Fibroblast of the aortic adventitia (primary cell): ENCODE measurements at regions not wholly inside any gene's neighbourhood (a gene's known extent, or its start where the extent isn't known, plus 50 kb on each side); places are given as distances from the start of the nearest gene placed in this dataset.
"Not testable (repeated sequence)": the region's sequence is repeated elsewhere in the genome, so short reads cannot be mapped to it uniquely, and the experiment has no call there.

Experiments
- DNase-seq: peaks from one replicate; pipeline ENCODE4 v3.0.0-alpha.2; 2010; ENCODE audit warnings: low read depth
- H3K4me3 ChIP-seq: 2 replicates; pipeline ENCODE4 v1.5.1; 2011; ENCODE audit warnings: low read depth, mild to moderate bottlenecking, control low read depth, low read length, moderate library complexity
- TF ChIP-seq, protein P1 (sequence below): IDR thresholded peaks from 2 replicates; pipeline ENCODE4 v1.5.1; 2011; ENCODE audit warnings: mild to moderate bottlenecking, low read length, control low read depth, inconsistent platforms; ENCODE audit not compliant: insufficient read depth

DNA sequence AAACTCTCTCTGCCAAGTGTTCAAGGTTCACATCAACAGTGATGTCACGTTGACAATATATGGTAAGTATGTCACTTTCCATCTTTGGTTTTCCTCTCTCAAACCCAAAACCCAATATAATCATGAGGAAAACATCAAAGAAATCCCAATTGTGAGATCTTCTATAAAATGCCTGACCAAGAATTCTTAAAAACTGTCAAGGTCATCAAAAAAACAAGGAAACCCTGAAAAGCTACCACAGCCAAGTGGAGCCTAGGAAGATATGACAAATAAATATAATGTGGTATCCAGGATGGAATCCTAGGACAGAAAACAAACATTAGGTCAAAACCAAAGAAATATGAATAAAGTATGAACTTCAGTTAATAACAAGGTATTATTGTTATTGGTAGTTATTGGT, 85.2 kb upstream of the CCDC39 start:
- DNase-seq = no peak
- no peak overlapping the region for H3K4me3 ChIP-seq
- TF ChIP-seq, protein P1, sequence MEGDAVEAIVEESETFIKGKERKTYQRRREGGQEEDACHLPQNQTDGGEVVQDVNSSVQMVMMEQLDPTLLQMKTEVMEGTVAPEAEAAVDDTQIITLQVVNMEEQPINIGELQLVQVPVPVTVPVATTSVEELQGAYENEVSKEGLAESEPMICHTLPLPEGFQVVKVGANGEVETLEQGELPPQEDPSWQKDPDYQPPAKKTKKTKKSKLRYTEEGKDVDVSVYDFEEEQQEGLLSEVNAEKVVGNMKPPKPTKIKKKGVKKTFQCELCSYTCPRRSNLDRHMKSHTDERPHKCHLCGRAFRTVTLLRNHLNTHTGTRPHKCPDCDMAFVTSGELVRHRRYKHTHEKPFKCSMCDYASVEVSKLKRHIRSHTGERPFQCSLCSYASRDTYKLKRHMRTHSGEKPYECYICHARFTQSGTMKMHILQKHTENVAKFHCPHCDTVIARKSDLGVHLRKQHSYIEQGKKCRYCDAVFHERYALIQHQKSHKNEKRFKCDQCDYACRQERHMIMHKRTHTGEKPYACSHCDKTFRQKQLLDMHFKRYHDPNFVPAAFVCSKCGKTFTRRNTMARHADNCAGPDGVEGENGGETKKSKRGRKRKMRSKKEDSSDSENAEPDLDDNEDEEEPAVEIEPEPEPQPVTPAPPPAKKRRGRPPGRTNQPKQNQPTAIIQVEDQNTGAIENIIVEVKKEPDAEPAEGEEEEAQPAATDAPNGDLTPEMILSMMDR = no peak

DNA sequence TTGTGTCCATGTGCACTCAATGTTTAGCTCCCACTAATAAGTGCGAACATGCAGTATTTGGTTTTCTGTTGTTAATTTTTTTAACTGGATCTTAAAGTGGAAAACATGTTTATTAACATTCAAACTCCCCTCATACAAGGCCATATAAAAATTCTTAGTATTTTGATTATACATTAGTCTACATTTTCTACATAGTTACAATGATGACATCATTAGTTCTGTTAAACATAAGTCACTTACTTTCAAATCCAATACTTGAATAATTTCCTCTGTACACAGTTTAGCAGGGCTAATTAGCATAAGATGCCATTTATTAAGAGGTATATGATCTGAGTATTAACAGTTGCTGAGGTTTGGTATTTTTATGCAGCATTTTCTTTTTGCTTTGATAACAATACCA, 91.3 kb upstream of the CCDC39 start:
- no peak for DNase-seq
- no peak overlapping the region for H3K4me3 ChIP-seq
- TF ChIP-seq, protein P1 = no peak

DNA sequence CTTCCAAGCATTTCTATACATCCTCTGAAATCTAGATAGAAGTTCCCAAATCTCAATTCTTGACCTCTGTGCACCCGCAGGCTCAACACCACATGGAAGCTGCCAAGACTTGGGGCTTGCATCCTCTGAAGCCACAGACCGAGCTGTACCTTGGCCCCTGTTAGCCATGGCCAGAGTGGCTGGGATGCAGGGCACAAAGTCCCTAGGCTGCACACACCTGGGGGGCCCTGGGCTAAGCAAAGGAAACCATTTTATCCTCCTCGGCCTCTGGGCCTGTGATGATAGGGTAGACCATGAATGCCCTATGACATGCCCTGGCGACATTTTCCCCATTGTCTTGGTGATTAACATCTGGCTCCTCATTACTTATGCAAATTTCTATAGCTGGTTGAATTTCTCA, 97.1 kb upstream of the CCDC39 start:
- TF ChIP-seq, protein P1 = no peak
- DNase-seq = no peak

DNA sequence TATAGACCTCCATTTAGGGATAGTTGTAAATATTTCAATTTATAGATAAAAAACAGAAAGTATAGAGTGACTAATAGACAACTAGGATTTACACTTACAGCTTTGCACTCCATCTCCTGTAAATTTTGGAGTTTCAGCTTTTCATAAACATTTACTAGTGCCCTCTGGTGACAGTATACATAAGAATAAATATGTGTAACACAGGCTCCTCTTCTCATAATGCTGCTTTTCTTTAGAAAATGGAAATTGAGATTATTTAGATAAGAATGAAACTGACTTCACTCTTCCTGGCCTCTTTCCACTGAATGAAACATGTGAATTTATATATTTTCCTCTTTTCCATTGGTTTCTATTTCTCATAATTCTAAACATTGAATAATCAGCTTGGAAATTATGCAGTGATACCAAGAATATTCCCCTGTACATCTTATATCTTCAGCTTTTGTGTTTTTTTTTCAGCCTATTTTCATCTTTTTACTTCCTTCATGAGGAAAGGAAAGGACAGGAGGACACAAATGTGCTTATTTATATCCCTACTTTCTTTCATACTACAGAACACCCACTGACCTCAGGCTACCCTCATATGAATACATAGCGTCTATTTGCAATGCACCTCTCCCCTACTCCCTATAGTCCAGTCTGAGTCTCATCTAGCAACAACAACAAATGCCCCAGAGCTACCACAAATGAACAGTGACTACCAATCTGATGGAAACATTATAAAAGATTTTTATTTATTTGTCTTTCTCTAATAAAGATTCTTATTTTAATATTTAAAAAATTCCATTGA, 103.1 kb upstream of the CCDC39 start:
- TF ChIP-seq, protein P1 = no peak
- no peak for DNase-seq
- H3K4me3 ChIP-seq = no peak overlapping the region

More for the DNA sequence above, 97.1 kb upstream of the CCDC39 start:
- H3K4me3 ChIP-seq = no peak overlapping the region

DNA sequence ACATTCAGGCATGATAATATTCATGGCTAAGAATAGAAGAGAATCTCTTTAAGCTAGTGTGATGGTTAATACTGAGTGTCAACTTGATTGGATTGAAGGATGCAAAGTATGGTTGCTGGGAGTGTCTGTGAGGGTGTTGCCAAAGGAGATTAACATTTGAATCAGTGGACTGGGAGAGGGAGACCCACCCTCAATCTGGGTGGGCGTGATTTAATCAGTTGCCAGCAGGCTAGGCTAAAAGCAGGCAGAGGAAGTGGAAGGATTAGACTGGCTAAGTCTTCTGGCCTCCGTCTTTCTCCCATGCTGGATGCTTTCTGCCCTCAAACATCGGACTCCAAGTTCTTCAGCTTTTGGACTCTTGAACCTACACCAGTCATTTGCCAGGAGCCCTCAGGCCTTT, 106.9 kb upstream of the CCDC39 start:
- not testable (repeated sequence) for H3K4me3 ChIP-seq, DNase-seq

DNA sequence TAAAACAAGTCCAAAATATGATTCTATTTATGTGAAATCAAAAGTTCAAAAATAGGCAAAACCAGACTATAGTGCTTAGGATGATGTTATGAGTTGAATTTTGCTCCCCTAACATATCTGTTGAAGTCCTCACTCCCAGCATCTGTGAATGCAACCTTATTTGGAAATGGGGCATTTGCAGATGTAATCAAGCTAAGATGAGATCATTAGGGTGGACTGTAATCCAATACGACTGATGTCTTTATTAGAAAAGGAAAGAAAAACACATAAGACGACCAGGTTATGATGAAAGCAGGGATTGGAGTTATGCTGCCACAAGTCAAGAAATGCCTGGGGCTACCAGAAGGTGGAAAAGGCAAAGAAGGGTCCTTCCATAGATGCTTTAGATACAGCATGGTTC, 110.5 kb upstream of the CCDC39 start:
- TF ChIP-seq, protein P1 = no peak
- no peak for DNase-seq
- no peak overlapping the region for H3K4me3 ChIP-seq

DNA sequence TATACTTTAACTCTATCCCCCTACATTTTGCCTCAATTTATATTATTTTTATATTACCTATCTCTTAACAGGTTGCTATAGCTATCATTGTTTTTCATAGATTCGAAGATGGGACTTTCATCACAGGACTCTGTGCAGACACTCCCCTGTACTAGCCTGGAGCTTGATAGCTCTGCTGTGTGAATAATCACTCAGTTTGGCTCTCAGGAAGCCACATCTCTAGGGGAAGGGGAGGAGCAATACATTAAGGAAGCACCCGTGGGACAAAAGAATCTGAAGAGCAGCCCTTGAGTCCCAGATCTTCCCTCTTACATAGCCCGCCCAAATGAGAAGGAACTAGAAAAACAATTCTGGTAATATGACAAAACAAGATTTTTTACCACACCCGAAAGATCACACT, 114.3 kb upstream of the FXR1 start:
- H3K4me3 ChIP-seq = no peak overlapping the region
- TF ChIP-seq, protein P1 = no peak
- no peak for DNase-seq
